ENCODE measurements at regions not wholly inside any gene's neighbourhood (a gene's known extent, or its start where the extent isn't known, plus 50 kb on each side); places are given as distances from the start of the nearest gene placed in this dataset.

DNA sequence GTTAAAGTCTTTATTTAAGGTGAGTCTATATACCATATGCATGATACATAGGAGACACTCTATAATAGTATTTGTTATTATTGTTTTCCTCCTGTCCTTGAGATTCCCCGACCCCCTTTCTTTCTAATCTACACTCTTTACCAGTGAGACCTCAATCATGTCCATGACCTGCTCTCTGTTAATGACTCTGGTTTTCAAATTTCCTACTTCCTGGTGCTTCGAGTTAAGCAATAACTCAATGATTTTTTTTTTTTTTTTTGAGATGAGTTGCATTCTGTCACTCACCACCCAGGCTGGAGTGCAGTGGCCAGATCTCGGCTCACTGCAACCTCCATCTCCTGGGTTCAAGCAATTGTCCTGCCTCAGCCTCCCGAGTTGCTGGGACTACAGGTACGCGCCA is 574.6 kb upstream of the SLC35B3 start:
- no peaks in the 10 kb centered on the region for H3K36me3 ChIP-seq
- intact Hi-C loops (cut with DNase I), result loop anchor here in 1 of 10 donors (1.0 kb wide), 1 partner anchor 42 kb away; no protein-coding TSS in a partner anchor
- H3K4me3 ChIP-seq, result no peak overlapping the region
- H3K9me3 ChIP-seq, result no peaks in the 10 kb centered on the region
- H3K27ac ChIP-seq, result no peak overlapping the region
- TF ChIP-seq, protein P1, sequence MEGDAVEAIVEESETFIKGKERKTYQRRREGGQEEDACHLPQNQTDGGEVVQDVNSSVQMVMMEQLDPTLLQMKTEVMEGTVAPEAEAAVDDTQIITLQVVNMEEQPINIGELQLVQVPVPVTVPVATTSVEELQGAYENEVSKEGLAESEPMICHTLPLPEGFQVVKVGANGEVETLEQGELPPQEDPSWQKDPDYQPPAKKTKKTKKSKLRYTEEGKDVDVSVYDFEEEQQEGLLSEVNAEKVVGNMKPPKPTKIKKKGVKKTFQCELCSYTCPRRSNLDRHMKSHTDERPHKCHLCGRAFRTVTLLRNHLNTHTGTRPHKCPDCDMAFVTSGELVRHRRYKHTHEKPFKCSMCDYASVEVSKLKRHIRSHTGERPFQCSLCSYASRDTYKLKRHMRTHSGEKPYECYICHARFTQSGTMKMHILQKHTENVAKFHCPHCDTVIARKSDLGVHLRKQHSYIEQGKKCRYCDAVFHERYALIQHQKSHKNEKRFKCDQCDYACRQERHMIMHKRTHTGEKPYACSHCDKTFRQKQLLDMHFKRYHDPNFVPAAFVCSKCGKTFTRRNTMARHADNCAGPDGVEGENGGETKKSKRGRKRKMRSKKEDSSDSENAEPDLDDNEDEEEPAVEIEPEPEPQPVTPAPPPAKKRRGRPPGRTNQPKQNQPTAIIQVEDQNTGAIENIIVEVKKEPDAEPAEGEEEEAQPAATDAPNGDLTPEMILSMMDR (IDR thresholded peaks at IDR 0.05), result no peak
- no peak for DNase-seq
- no peak for ATAC-seq
- WGBS, 2 donors, result 61 to 81% methylated on average over 6 of the region's 6 CpGs
- H3K4me1 ChIP-seq, result no peaks in the 10 kb centered on the region
- no peaks in the 10 kb centered on the region for H3K27me3 ChIP-seq

DNA sequence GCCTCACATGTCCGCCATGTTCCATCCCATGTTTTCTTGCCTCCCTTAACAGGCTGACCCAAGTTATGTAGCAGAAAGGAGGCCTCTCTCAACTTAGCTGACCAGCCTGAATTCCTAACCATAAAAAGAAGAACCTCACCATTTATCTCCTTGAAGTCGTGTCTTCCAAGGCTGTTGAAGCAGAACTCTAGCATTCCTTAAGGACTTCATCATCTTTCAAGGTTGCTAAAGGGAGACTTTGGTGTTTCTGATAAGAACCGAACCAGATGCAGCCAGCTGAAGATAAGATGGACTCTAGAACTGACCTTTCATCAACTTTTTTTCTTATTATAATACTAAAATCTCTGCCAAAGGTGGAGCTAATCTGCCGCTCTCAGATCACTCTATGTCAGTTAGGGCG is 571.7 kb upstream of the SLC35B3 start:
- no peaks in the 10 kb centered on the region for H3K4me1 ChIP-seq
- no peaks in the 10 kb centered on the region for H3K36me3 ChIP-seq
- DNase-seq, result no peak
- TF ChIP-seq, protein P1 (IDR thresholded peaks at IDR 0.05), result no peak
- no peak overlapping the region for H3K27ac ChIP-seq
- intact Hi-C loops (cut with DNase I), result no loop called here
- no peak overlapping the region for H3K4me3 ChIP-seq
- no peak for ATAC-seq
- 52 to 67% methylated on average over 5 of the region's 5 CpGs for WGBS, 2 donors
- no peaks in the 10 kb centered on the region for H3K27me3 ChIP-seq
- peaks cover 0 to under 1% (median 0%) of the 10 kb centered on the region in 11 donors for H3K9me3 ChIP-seq

DNA sequence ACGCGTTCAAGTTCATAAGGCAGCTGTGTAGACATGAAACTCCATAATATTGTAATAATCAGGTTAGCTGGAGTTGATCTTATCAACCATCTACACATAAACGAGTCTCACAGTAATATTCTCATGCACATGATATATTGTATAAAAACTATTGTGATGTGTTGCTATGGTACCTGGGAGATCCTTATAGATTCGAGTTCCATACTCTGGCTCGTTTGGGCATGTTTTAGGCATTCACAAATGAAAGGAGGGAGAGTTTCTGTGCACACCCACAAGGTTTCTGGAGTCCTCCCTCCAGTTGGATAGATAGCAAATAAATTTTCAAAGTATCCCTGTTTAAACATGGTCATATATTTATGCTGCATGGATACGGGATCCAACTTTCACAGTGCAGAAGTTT is 567.5 kb upstream of the SLC35B3 start:
- Histone ChIP-seq H3K36me3 (no peaks in the 10 kb centered on the region), H3K4me1 (no peaks in the 10 kb centered on the region), H3K27me3 (peaks cover 0 to 9% (median 0%) of the 10 kb centered on the region in 7 donors), H3K27ac (no peak overlapping the region), H3K9me3 (peaks cover 0 to 10% (median 0%) of the 10 kb centered on the region in 11 donors), H3K4me3 (no peak overlapping the region)
- ATAC-seq (no peak), DNase-seq (no peak)
- intact Hi-C loops (cut with DNase I), result no loop called here
- TF ChIP-seq, protein P1 (IDR thresholded peaks at IDR 0.05), result no peak
- WGBS, 2 donors, result 69 to 76% methylated on average over 6 of the region's 6 CpGs

DNA sequence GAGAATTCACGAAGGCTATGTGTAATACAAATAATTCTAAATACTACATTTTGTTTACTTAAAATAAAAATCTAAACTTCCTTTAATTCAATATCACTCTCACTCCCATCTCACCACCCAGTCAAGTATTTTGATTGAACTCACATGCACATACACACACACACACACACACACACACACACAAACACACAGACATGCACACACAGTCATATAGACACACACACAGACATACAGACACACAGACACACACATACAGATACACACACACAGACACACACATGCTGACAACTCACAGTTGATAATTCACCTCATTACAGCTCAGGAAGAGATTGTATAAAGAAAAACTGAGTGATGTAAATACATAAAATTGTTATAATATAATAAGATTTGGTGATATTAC is 559.8 kb upstream of the SLC35B3 start:
- H3K36me3 ChIP-seq, result no peaks in the 10 kb centered on the region
- no peak overlapping the region for H3K27ac ChIP-seq
- intact Hi-C loops (cut with DNase I), result no loop called here
- no peaks in the 10 kb centered on the region for H3K4me1 ChIP-seq
- H3K27me3 ChIP-seq, result peaks cover 0 to 25% (median 2%) of the 10 kb centered on the region in 7 donors
- H3K4me3 ChIP-seq, result no peak overlapping the region
- no peaks in the 10 kb centered on the region for H3K9me3 ChIP-seq
- 64 to 79% methylated on average over 1 of the region's 1 CpG for WGBS, 2 donors
- TF ChIP-seq, protein P1 (IDR thresholded peaks at IDR 0.05), result no peak
- DNase-seq, result no peak
- no peak for ATAC-seq
